NCI-H510A (cell line): ENCODE measurements at regions not wholly inside any gene's neighbourhood (a gene's known extent, or its start where the extent isn't known, plus 50 kb on each side); places are given as distances from the start of the nearest gene placed in this dataset.
A peak's percentile ranks its signal among the peaks of the same experiment; 100 is the strongest.

Experiments
- DNase-seq: peaks from one replicate; lab custom pipeline; 2025; lab: John Stamatoyannopoulos, UW

DNA sequence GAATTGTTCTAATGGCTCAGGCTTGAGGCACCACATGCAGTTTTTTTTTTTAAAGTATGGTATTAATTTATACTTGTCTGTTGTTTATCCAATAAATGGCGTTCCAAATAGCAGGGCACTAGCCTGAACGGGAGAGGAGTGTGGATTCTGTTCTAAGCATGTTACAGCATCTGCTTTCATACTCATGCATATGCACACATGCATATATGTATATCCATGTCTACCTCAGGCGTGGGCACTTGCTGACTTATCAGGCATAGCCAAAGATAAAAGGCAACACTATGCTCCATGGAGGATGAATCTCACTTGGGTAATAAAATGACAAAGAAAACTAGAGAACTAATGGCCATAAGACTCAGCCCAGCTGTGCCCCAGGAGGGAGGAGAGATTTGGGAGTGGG lies 393.8 kb downstream of the GADD45G start:
- DNase-seq: no peak

DNA sequence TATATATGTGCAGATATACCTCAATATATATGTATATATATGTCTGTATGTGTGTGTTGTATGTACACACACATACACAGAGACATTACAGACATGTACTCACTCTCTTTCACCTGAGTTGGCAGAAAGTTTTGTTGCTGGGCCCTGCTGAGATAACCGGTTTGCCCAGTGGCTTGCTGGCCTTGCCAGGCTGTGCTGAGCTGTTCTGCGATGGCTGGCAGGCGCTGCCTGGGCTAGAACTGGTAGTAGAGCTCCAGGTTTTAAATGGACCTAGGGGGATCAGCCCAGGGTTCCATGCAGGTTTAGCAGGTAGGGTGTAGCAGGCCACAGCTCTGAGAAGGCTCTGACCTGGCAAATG lies 394.3 kb downstream of the GADD45G start:
- peak; percentile 83 for DNase-seq

DNA sequence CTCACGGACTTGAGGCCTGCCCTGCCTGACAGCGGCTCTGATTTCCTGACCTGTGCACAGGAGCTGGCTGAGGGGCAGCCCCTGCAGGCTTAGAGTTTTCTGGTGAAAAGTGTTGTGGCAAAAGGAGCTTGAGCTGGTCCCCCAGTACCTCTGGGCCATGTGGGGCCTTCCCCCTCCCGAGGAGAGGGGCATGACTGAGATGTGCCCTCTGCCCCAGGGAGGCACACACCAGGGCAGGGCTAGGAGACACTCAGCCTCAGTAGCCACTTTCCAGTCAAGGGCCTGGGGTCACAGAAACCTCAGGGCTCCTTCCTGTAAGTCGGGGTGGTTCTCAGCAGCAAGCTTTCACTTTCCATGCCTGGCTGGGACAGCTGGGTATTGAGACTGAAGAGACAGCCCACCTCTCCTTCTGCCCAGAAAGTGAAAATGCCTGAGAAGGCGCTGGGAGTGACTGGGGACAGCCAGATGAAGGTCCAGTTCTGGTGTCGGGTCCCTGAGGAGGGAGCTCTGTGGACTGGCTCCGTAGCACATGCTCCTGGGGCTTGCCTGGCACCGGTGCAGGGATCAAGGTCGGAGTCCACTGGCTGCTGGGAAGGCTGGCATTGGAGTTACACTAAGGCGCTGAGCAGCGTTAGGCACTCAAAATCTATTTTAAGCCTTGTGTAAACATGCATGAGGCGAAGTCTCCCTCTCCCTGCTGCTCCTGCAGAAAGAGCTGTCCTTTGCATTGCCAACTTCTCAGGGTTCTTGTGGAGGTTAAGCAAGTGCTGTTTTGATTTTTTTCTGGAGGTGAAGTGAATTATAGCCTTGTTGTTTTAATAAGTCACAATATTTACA lies 394.9 kb downstream of the GADD45G start:
- peak; percentile 91 for DNase-seq

DNA sequence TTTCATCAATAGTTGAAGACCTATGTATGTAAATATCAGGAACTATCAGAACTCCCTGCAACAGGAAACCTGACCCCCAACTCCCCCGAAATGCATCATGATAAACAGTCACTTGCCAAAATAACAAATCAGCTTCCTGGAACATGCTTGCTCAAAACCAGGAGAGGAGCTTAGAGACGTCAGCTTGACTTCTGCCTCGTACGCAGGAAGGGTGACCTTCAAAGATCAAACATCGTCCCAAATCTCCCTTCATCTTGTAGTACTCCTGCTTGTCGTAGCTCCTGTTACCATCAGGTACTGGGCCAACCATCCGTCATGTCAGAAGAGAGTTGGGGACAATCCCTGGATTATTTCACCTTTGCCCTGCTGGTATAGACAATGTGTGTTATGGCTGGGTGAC lies 396.1 kb downstream of the GADD45G start:
- no peak for DNase-seq

DNA sequence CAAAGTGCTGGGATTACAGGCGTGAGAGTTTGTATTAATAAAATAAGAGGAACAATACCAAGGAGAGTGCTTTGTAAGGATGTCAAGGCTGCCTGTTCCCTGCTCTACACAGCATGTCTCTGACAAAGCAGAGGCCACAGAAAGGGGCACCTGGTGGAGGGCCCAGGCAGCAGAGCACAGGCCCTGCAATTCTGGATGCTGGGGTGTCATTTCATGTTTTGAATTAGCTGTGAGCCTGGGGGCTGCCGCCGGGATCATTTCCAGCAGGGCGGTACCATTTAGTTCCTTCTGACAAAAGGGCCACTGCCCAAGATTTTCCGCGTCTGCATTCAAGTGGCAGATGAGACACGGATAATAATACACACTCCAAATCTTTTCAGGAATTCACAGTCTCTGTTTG lies 396.9 kb downstream of the GADD45G start:
- no peak for DNase-seq

DNA sequence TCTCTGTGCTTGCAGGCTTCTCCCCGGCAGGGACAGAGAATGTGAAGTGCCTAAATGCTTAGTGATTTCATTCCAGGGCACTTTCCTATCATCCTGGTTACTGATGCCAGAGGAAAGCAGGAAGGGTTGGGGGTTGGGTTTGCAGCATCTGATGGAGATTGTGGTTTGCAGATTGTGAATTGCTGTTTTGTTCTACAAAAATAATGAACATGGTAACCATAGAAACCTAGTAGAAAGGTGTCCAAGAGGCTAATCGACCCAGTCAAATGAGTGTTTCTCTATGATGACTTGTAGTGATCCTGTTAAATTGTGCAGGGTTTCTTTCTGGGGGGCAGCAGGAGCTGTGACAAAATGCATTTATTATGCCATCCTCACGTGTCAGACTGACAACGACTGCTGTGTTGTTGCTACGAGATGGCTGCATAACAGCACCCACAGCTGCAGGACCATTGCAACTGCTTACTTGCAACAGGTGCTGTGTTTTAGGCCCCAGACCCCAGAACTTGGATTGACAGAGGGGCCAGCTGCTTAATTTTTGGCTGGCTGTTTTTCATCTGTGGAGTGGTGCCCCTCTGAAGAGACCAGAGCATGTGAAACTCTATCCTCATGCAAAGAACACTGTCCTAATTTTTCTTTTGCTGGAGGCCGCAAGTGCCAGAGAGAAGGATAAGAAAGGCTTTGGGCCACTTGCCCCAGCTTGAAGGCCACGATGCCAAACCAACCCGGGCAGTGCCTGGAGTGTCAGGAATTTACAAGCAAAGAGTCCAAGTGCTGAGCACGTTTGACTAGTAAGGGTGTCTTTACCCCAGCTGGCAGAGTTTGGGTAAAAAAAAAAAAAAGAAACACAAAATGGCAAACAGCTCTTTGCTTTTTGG lies 397.8 kb downstream of the GADD45G start:
- no peak for DNase-seq

DNA sequence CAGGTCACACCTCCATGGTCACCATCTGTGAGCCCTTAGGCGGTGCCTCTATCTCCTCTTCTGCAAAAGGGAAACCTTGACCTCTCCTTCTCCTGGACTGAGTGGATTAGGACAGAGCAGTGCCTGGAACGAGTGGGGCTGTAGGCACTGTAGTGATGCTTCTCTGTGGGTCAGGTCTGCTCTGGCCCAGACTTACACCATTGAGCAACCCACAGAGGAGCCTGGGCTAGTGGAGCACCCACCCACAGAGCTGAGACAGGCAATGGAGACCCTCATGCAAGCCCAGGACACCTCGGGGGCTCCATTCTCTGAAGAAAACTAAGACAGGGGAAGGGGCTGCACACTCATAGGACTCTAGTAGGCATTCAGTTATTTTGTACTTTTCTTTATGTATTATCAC lies 400.6 kb downstream of the GADD45G start:
- DNase-seq: no peak

DNA sequence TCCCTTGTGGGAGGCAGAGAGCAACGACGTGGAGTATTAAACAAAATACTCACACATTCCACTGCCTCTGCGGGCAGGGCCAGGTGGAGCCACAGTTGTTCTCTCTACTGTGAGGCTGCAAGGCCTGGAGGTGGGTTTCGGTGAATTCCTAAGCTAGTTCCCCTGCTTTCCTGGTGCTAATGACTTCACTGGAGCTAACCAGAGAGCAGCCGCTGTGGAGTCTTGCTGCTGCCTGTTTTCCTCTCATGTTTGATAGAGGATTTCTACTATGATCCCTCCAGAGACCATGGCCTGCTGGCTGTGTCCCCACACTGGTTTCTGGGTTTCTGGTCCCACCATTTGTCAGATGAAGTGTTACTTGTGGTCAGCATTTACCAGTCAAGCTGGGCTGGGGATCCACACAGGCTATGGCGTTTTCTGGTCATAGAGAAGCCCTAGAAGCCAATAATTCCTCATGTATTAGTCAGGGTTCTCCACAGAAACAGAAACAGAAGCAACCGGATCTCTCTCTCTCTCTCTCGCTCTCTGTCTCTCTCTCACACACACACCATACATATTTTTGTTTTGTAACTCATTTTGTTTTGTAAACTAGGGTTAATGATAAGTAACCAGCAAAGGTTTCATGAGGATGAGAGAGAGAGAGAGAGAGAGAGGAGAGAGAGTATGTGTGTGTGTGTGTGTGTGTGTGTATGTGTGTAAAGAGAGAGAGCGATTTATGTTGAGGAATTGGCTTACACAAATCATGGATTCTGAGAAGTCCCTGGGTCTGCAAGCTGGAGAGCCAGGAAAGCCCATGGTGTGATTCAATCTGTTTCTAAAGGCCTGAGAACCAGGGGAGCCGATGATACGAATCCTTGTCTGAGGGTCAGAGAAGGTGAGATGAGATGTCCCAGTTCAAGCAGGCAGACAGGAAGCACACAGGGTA lies 403.0 kb downstream of the GADD45G start:
- DNase-seq: no peak

DNA sequence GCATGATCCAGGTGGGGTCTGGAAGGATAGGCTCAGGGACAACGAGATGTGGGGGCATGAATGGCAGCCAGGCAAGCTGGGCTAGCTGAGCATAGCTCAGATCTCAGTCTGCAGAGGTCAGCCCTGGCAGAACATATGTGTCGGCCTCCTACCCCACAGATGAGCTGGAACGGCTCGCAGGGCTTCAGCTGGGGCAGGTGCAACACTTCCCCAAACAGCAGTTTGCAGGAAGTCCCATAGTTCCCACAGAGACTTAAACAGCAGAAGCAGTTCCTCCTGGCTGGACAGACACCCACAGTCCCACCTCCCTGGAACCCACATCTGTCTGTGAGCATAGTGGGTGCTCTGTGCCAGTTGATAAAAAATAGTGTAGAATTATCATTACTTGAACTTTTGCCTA lies 404.6 kb downstream of the GADD45G start:
- DNase-seq: no peak

DNA sequence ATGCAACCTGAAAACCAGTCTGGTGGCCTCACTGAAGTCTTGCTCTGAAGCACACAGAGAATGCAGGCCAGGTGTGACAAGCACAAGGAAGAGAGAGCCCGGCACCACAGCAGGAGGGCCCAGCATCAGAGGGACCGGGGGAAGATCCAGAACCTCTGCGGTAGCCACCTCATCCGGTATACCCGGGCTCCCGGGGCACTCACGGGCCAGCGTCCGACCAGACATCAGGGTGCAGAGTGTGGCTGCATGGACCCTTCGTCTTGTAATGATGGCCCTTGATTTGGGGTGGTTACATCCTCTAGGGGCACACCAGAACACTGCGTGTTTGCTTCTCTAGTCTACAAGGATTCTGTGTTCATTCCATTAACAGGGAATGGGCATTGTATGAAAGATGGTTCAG lies 406.0 kb downstream of the GADD45G start:
- peak; percentile 51 for DNase-seq

DNA sequence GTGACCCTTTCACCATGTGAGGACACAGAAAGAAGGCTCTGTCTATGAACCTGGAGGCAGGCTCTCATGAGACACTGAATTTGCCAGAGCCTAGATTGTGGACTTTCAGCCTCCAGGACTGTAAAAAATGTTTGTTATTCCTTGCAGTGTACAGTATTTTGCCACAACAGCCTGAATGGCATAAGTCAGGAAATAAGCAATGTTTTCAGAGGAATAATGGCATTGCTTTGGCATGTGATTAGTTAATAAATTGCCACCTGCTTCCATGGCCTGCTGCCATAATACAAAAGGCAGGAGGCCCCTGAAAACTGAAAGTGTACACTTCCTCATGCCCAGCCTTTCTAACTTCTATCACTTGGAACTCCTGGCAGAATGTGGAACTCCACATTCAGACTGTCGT lies 408.1 kb downstream of the GADD45G start:
- DNase-seq: peak; percentile 65

DNA sequence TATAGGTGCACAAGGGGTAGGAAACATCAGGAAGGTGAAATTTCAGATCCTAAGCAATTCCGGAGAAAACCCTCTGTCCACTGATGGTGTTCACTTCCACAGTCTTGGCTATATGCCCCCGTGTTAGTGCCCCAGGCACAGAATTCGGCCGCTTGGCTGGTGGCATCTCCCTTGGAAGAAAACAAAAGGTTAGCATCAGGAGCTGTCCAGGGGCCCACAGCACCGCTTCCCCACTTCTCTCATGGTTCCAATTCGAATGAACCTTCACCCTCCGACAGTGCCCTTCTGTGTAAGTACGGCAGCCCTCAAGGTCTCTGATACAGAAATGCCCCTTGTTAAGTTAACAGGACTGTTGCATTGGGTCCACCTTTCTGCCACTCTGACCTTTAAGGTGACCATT lies 409.0 kb downstream of the GADD45G start:
- no peak for DNase-seq

DNA sequence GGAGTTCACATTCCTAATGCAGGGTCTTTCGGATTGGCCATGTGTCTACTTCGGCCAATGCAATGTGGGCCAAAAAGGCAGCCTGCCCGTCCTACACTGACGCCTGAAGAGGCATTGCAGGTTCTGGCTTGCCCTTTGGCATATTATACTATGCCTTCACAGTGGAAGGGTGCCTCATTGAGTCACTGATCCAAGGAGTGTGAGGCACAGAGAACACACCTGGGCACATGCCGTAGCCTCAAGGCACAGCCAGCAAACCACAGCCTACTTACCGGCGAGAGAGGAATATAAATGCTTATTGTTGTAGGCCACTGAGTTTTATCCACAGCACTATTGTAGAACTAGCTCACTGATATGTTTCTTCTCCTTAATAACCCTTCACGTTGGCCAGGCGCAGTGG lies 409.6 kb downstream of the GADD45G start:
- no peak for DNase-seq

DNA sequence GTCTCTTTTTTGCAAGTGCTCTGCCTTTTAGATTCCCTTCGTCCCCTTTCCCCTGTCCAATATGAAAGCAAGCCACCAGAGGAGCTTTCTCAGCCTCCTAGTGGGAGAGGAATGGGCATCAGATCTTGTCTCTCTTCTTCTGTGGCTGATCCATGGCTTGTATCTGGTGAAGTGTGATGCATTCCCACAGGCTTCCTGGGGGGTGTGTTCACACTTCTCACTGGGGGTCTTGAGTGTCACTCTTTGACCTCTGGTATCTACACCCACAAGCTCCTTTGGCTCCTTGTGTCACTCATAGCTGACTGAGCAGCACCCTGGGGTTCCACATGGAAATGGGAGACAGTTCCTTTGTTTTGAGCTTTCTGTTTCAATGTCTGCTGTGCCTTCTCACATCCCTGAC lies 411.5 kb downstream of the GADD45G start:
- no peak for DNase-seq

DNA sequence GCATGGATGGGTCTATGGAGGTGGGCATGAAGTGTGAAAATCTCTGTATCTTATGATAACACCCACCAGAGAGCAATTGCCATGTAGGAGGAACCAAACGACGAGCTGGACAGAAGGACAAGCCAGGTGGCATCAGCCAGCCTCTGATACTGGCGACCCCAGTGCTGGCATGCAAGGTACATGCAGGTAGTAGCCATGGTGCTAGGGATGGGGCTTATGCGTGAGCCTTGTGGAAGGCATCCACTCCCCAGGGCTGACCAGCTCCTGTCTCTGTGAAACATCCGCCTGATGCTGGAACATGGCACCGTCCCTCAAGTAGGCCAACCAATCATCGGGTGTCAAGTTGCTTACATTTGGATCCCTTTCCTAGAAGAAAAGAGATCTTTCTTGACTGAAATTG lies 412.9 kb downstream of the GADD45G start:
- no peak for DNase-seq

DNA sequence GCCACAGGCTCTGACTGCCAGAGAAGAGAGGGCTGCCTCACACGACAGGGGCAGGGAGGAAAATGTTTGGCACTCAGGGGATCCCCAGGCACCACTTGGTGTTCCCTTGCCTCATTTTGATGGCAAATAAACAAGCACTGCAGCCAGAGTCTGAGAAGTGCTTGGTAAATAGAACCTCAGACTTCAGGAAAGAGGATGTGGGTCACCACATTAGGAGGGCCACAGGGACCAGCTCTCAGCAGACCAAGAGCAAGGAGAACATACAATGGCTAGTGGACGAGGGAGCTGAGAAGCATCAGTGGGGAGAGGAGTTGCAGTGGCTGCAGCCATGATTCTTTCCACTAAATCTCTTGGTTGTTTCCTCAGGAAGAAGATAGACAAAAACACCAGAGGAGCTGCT lies 413.9 kb downstream of the GADD45G start:
- peak; percentile 38 for DNase-seq

DNA sequence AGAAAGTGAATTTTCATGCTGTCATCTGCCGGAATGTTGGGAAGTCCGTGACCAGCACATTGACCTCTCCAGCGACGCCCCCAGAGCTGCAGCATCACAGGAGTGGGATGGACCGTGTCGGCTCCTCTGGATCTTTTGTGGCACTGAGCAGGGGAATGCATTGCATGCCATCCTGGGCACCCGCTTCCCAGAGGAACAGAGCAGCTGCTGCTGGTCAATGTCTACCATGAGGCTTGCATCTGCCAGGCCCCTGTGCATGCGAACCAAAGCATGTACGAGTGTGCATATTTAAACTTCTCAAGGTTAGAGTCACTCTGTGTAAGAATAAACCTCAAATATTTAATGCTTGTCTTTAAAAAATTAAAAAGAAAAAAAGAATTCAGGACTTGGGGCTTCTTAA lies 414.8 kb downstream of the GADD45G start:
- no peak for DNase-seq

DNA sequence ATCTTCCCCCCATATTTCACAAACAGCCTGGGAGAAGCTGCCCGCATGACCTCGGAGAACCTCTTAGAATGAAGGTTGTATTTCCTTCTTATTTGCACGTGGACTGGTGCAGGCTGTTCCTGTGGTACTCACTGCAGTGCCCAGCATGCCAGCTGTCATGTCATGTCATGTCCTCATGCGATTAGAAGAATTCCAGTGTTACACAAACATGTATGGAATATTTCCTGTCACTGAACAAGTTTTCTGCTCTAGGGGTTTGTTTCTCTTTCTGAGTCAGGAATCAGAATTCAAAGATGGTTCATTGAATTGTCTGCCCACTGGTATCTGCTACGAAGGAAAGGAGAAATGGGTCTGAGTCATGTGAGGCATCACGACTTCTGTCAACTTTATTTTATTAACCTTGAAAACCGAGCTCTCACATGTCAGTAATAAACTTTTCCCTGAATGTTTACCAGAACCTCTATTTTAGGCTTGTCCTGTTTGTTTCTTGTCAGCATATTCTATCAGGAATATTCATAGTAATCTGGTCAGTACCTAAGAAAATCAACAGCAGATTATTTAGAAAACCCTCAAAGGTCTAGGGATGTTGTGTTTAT lies 415.6 kb downstream of the GADD45G start:
- no peak for DNase-seq

DNA sequence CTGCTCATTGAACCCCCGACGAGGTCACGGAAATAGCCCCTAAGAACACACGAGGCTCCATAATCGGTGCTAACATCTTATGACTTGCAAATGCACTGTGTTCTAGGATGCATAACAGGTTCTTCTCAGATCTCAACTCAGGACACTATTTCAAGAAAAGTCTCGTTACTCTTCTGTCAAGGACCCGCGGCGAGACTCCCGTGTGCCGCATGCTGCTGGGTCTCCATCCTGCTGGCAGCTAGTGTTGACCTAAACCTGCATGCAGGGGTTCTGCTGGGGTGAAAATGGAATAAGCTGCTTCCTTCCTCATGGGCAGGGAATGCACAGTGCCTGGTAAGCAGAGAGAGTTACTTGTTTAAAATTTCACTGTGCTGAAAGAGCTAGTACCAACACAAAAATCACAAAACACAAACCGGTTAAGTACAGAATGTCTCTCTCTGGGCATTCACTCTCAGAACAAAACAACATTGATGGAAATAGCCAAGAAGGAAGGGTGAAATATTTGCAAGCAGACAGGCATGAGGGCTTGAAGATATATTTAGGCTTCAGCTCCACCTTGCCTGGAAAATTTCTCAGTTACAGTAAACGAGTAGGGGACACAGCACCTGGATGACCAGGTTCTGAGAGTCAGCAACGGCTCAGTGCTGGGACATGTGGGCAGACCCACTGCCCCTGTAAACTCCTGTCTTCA lies 416.5 kb downstream of the GADD45G start:
- DNase-seq: no peak

DNA sequence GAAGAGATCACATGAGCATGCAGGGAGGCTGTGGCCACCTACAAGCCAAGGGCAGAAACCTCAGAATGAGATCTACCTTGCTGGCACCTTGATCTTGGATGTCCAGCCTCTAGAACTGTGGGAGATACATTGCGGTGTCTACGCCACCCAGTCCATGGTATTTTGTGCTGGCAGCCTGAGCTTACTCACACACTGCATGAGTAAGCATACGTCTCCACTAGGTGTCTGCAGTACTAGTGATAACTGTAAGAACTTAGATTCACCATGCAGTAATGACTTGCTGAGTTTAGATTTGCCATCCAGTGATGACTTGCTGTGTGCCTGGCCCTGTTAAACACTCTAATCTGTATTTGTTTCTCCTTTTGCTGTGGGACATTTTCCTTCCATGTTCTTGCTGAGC lies 417.7 kb downstream of the GADD45G start:
- no peak for DNase-seq

DNA sequence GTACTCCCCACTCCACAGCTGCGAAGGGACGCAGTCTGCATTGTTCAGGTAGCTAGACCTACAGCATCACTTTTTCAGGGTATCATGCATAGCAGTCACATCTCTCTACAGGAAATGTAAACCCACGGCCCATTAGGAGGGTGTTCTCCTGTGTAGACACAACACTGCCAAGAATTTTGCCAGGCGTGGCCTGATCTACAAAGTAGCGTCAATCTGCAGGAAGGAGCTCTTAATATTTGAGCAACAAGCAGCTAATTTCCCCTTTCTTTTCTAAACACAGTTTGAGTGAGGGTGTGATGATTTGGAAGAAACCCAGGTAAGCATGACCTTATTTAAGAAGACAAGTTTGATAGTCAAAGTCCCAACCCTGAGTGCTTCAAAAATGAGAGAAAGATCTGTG lies 419.0 kb downstream of the GADD45G start:
- DNase-seq: no peak
